ENCODE measurements at regions not wholly inside any gene's neighbourhood (a gene's known extent, or its start where the extent isn't known, plus 50 kb on each side); places are given as distances from the start of the nearest gene placed in this dataset.

DNA sequence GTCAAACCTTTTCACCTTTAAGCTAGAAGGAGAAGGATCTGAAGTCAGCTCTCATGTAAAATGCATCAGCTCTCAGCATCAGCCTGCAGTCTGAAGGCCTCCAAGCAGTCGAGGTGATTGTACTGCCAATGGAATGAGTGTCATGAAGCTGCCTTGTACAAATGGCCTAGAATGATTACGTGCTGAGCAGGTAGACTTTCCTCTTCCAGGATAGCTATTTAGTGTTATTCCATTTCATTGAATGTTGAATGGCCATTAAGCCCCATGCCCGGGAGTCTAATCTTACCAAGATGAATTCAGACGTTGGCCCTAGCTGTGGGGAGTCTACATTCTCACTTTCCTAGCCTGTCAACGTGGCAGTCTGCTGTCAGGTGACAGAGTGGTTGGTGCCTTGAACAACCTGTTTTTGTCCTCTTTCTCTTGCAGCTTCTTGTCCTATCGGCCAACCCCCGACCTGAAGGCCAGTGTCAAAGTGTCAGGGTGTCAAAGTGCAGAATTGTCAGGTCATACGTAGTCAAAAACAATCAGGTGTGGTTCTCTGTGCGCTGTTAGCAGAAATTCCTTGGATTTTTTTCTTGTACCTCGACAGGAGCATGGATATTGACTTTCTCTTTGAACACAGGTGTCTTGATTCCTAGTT is 95.2 kb upstream of the TIAM2 start:
- no peak overlapping the region for H3K27ac Mint-ChIP-seq
- no peak for DNase-seq
- no peaks in the 10 kb centered on the region for H3K9me3 Mint-ChIP-seq
- no peak overlapping the region for H3K4me3 Mint-ChIP-seq
- H3K4me1 Mint-ChIP-seq (ENCODE audit: low read depth): peaks cover 3% of the 10 kb centered on the region
- TF ChIP-seq, protein P1, sequence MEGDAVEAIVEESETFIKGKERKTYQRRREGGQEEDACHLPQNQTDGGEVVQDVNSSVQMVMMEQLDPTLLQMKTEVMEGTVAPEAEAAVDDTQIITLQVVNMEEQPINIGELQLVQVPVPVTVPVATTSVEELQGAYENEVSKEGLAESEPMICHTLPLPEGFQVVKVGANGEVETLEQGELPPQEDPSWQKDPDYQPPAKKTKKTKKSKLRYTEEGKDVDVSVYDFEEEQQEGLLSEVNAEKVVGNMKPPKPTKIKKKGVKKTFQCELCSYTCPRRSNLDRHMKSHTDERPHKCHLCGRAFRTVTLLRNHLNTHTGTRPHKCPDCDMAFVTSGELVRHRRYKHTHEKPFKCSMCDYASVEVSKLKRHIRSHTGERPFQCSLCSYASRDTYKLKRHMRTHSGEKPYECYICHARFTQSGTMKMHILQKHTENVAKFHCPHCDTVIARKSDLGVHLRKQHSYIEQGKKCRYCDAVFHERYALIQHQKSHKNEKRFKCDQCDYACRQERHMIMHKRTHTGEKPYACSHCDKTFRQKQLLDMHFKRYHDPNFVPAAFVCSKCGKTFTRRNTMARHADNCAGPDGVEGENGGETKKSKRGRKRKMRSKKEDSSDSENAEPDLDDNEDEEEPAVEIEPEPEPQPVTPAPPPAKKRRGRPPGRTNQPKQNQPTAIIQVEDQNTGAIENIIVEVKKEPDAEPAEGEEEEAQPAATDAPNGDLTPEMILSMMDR (IDR thresholded peaks at IDR 0.05): no peak
- peaks cover 1% of the 10 kb centered on the region for H3K27me3 Mint-ChIP-seq (ENCODE audit: insufficient read depth)
- H3K36me3 Mint-ChIP-seq (ENCODE audit: low read depth): peaks cover 3% of the 10 kb centered on the region; the same call in 1 of the 2 replicates

DNA sequence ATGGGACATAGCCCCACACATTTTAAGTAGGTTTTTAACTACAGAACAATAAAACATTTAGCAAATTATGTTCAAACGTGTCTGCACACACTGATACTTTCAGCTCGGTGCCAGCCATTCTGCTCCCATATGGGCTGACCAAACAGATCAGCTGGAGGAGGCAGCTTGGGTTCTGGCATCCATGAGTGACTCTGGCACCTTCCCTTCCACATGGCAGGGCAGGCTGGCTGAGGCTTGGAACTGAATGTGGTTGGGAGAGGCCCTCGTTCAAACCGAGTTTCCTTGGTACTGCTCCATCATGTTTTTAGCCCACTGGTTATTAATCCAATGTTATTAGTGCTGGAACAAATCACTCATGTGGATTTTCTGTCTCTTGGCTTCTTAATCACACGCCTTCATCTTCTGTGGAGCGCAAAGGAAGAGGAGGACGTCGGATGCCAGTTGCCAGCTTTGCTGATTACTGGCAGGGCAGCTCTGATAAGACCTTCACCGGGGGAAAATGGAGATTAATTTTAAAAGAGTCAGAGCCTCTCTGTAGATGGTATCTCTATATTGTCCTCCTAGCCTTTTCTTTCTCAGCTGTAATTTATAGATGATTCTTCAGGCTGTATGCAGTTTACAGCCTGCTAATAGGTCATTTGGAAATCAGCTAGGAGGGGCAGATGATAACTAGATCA is 93.1 kb upstream of the TIAM2 start:
- no peaks in the 10 kb centered on the region for H3K36me3 Mint-ChIP-seq (ENCODE audit: low read depth)
- no peak for DNase-seq
- H3K4me3 Mint-ChIP-seq: no peak overlapping the region
- peaks cover 1% of the 10 kb centered on the region; the same call in 1 of the 2 replicates for H3K27me3 Mint-ChIP-seq (ENCODE audit: insufficient read depth)
- TF ChIP-seq, protein P1 (IDR thresholded peaks at IDR 0.05): no peak
- H3K9me3 Mint-ChIP-seq: no peaks in the 10 kb centered on the region
- H3K27ac Mint-ChIP-seq: no peak overlapping the region
- no peaks in the 10 kb centered on the region for H3K4me1 Mint-ChIP-seq (ENCODE audit: low read depth)

DNA sequence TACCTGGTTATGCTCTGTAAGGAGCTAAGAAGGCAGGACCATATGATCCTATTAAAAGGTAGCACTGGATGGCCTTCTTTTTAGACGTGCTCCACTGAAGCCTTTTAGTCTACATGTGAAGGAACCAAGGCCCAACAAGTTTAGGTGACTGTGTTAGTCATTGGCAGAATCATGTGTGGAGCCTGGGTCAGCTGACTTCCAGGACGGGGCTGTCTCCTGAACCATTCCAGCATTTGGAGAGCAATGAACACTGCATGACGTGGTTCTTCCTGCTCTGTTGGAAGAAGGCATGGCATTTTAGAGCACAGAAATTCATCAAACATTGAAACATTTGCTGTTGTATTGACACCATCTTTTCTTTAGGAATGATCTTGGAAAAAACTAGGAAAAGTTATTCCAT is 87.8 kb upstream of the TIAM2 start:
- Mint-ChIP-seq H3K27ac (no peak overlapping the region), H3K27me3 (ENCODE audit: insufficient read depth) (no peaks in the 10 kb centered on the region), H3K9me3 (no peaks in the 10 kb centered on the region), H3K4me1 (ENCODE audit: low read depth) (no peaks in the 10 kb centered on the region), H3K4me3 (no peak overlapping the region), H3K36me3 (ENCODE audit: low read depth) (no peaks in the 10 kb centered on the region)
- TF ChIP-seq, protein P1 (IDR thresholded peaks at IDR 0.05): no peak
- DNase-seq: no peak

DNA sequence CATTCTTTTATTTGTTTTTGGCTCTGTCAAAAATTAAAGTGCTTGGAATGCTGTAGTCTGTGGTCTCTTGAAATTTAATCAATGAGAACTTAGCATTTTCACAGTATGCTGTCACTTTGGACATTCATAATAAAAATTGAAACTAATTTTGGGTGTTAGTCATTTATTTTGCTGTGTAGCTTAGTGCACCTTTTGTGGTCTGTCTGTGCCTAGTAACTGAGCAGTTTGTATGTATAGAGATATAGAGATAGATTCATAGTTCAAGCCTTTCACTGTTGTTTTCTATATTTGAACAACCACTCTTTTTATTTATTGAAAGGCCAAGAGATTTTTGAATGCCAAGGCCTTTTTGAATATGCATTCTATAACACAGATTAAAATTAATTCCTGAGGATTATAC is 86.4 kb upstream of the TIAM2 start:
- Mint-ChIP-seq H3K36me3 (ENCODE audit: low read depth) (no peaks in the 10 kb centered on the region), H3K4me1 (ENCODE audit: low read depth) (no peaks in the 10 kb centered on the region), H3K27ac (no peak overlapping the region), H3K9me3 (no peaks in the 10 kb centered on the region), H3K4me3 (no peak overlapping the region), H3K27me3 (ENCODE audit: insufficient read depth) (no peaks in the 10 kb centered on the region)
- TF ChIP-seq, protein P1 (IDR thresholded peaks at IDR 0.05): no peak
- DNase-seq: no peak

DNA sequence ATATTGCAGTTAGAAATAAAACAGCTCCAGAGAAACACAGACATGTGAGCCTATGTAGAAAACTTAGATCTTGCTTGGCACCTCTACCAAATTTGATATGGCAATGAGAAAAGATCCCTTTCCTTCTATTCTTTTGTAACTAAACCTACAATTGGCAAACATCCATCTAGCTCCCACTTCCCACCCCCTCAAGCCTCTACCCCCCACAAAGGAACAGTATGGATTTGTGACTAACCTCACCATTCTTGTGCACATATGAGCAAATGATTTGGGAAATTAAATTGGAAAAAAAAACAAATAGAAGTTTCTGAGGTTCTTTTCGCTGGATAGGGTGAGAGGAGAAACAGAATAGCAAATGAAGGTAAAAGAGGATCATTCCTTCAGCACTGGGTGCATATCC is 85.8 kb upstream of the TIAM2 start:
- Mint-ChIP-seq H3K4me1 (ENCODE audit: low read depth) (no peaks in the 10 kb centered on the region), H3K36me3 (ENCODE audit: low read depth) (no peaks in the 10 kb centered on the region), H3K27me3 (ENCODE audit: insufficient read depth) (no peaks in the 10 kb centered on the region), H3K9me3 (no peaks in the 10 kb centered on the region), H3K27ac (no peak overlapping the region), H3K4me3 (no peak overlapping the region)
- DNase-seq: no peak
- TF ChIP-seq, protein P1 (IDR thresholded peaks at IDR 0.05): no peak
